ENCODE measurements at regions not wholly inside any gene's neighbourhood (a gene's known extent, or its start where the extent isn't known, plus 50 kb on each side); places are given as distances from the start of the nearest gene placed in this dataset.

GRCh38 chr6:120627612-120628011 is 706.7 kb downstream of the TBC1D32 start:
- H3K4me3 Mint-ChIP-seq (ENCODE audit: unreplicated experiment), result no peak overlapping the region
- ChIA-PET POLR2A (no interaction called here), CTCF (no interaction called here)
- H3K9me3 Mint-ChIP-seq (ENCODE audit: unreplicated experiment), result peaks cover 8% of the 10 kb centered on the region
- no peak for TF ChIP-seq CTCF (IDR thresholded peaks at IDR 0.05; ENCODE audit: unreplicated experiment)
- no peaks in the 10 kb centered on the region for H3K4me1 Mint-ChIP-seq (ENCODE audit: insufficient read depth, unreplicated experiment)
- H3K27me3 Mint-ChIP-seq (ENCODE audit: insufficient read depth, unreplicated experiment), result no peaks in the 10 kb centered on the region
- intact Hi-C loops (cut with micrococcal nuclease), result no loop called here
- peaks cover 7% of the 10 kb centered on the region for H3K36me3 Mint-ChIP-seq (ENCODE audit: insufficient read depth, unreplicated experiment)
- no TSS peak for BruUV-seq (replicated peaks)
- H3K27ac Mint-ChIP-seq (ENCODE audit: low read depth, unreplicated experiment), result no peak overlapping the region
- no peak for DNase-seq (ENCODE audit: unreplicated experiment)

GRCh38 chr6:120622127-120622631 is 712.1 kb downstream of the TBC1D32 start:
- no peak for TF ChIP-seq CTCF (IDR thresholded peaks at IDR 0.05; ENCODE audit: unreplicated experiment)

GRCh38 chr6:120620900-120621299 is 713.4 kb downstream of the TBC1D32 start:
- DNase-seq (ENCODE audit: unreplicated experiment), result no peak
- H3K27me3 Mint-ChIP-seq (ENCODE audit: insufficient read depth, unreplicated experiment), result peaks cover 12% of the 10 kb centered on the region
- H3K27ac Mint-ChIP-seq (ENCODE audit: low read depth, unreplicated experiment), result no peak overlapping the region
- BruUV-seq (replicated peaks), result no TSS peak
- H3K4me3 Mint-ChIP-seq (ENCODE audit: unreplicated experiment), result no peak overlapping the region
- ChIA-PET POLR2A (no interaction called here), CTCF (no interaction called here)
- H3K4me1 Mint-ChIP-seq (ENCODE audit: insufficient read depth, unreplicated experiment), result no peaks in the 10 kb centered on the region
- TF ChIP-seq CTCF (IDR thresholded peaks at IDR 0.05; ENCODE audit: unreplicated experiment), result no peak
- H3K36me3 Mint-ChIP-seq (ENCODE audit: insufficient read depth, unreplicated experiment), result no peaks in the 10 kb centered on the region
- no peaks in the 10 kb centered on the region for H3K9me3 Mint-ChIP-seq (ENCODE audit: unreplicated experiment)
- intact Hi-C loops (cut with micrococcal nuclease), result no loop called here

More at GRCh38 chr6:120622127-120622631, 712.1 kb downstream of the TBC1D32 start:
- no peak overlapping the region for H3K4me3 Mint-ChIP-seq (ENCODE audit: unreplicated experiment)
- intact Hi-C loops (cut with micrococcal nuclease), result no loop called here
- CTCF ChIA-PET, result no interaction called here
- POLR2A ChIA-PET, result no interaction called here
- no peak overlapping the region for H3K27ac Mint-ChIP-seq (ENCODE audit: low read depth, unreplicated experiment)
- peaks cover 12% of the 10 kb centered on the region for H3K27me3 Mint-ChIP-seq (ENCODE audit: insufficient read depth, unreplicated experiment)
- no peaks in the 10 kb centered on the region for H3K36me3 Mint-ChIP-seq (ENCODE audit: insufficient read depth, unreplicated experiment)
- DNase-seq (ENCODE audit: unreplicated experiment), result no peak
- BruUV-seq (replicated peaks), result no TSS peak
- H3K4me1 Mint-ChIP-seq (ENCODE audit: insufficient read depth, unreplicated experiment), result no peaks in the 10 kb centered on the region
- H3K9me3 Mint-ChIP-seq (ENCODE audit: unreplicated experiment), result no peaks in the 10 kb centered on the region

GRCh38 chr6:120615238-120615637 is 719.0 kb downstream of the TBC1D32 start:
- no peak overlapping the region for H3K27ac Mint-ChIP-seq (ENCODE audit: low read depth, unreplicated experiment)
- no peaks in the 10 kb centered on the region for H3K27me3 Mint-ChIP-seq (ENCODE audit: insufficient read depth, unreplicated experiment)
- POLR2A ChIA-PET, result no interaction called here
- CTCF ChIA-PET, result no interaction called here
- no peak overlapping the region for H3K4me3 Mint-ChIP-seq (ENCODE audit: unreplicated experiment)
- H3K36me3 Mint-ChIP-seq (ENCODE audit: insufficient read depth, unreplicated experiment), result no peaks in the 10 kb centered on the region
- DNase-seq (ENCODE audit: unreplicated experiment), result no peak
- intact Hi-C loops (cut with micrococcal nuclease), result no loop called here
- no peak for TF ChIP-seq CTCF (IDR thresholded peaks at IDR 0.05; ENCODE audit: unreplicated experiment)
- BruUV-seq (replicated peaks), result no TSS peak
- H3K9me3 Mint-ChIP-seq (ENCODE audit: unreplicated experiment), result no peaks in the 10 kb centered on the region
- no peaks in the 10 kb centered on the region for H3K4me1 Mint-ChIP-seq (ENCODE audit: insufficient read depth, unreplicated experiment)
